CD4-positive, alpha-beta T cell treated with Interleukin-4 for 1 hour (primary cell): ENCODE measurements at regions not wholly inside any gene's neighbourhood (a gene's known extent, or its start where the extent isn't known, plus 50 kb on each side); places are given as distances from the start of the nearest gene placed in this dataset.

Experiments used
- DNase-seq, 2 donors: peaks; one replicate each; pipeline ENCODE4 v3.0.0-alpha.2; 2020 to 2022

DNA sequence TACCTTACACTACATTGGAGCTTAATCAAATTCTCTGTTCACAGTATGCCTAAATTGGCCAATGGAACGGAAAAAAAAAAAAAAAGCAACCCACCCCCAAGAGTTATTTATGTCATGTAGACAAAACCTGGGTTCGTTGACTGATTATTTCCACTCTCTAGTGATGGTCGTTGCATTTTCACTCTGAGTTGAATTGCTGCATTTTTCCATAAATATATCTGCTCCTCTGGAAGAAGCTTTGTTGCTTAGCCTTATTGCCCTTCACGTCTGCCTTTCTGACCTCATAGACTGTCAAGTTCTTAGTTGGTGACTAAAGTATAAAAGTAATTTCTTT is 90.2 kb upstream of the RUNX1 start:
- DNase-seq, result no peak

GRCh38 chr21:35138665-35139381 is 89.7 kb upstream of the RUNX1 start:
- peak; percentile 19 to 25 for DNase-seq

- no peak for DNase-seq
Observed at GRCh38 chr21:35136586-35137219, 87.6 kb upstream of the RUNX1 start.

- DNase-seq, result no peak
Observed at GRCh38 chr21:35136106-35136505, 87.0 kb upstream of the RUNX1 start.

DNA sequence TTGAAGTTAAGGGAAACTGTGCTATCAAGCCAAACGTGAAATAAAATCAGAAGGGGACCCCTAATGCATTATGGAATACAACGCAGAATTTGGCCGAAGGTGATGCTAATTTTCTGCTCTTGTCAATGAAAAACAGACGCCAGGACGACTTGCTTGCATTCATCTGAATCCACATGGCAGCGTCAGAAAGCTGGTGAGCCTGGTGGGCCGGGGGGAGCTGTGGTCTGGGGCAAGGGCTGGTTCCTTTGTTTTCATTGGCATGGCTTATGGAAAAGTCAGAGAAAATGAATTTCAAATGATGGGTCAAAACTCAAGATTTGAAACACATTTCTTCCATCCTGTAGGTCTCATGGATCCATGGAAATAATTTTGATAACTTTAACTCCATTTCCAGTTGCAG is 86.4 kb upstream of the RUNX1 start:
- DNase-seq, result no peak

DNA sequence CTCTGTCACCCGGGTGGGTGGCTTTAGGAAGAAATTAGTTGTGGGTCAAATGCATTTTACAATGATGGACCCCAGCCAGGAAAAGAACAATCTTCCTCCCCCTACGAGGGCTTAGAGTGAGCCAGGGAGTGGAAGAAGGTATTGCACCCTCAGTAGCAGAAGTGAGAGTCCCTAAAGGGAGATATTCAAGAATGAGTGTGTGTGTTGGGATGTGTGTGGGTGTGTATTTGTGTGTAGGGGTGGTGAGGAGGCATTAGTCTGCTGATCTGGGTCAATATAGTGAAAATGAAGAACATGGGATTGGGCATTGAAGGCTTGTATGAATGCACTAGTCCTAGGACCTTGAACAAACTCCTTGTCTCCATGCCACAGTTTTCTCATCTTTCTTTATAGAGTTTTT is 85.2 kb upstream of the RUNX1 start:
- DNase-seq, result no peak

- DNase-seq, result no peak
Observed at GRCh38 chr21:35128536-35128935, 79.4 kb upstream of the RUNX1 start.

DNA sequence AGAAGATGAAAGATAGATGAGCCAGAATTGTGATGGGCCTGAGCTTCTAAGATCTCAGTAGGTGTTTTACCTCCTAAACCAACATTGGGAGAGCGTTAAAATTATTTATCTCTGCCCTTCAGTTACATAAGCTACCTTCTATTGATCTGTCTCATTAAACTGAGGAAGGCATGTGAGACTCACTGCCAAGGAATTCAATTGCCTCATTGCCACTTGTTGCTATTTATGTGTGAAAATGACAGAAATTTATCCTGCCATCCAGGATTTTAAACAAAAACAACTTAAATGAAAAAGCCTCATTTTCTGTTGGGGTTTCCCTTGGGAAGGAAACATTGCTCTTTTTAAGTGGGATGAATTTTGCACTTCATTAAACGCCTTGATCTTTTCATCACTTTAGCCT is 78.7 kb upstream of the RUNX1 start:
- DNase-seq, result no peak

GRCh38 chr21:35127026-35127425 is 77.9 kb upstream of the RUNX1 start:
- DNase-seq, result no peak

DNA sequence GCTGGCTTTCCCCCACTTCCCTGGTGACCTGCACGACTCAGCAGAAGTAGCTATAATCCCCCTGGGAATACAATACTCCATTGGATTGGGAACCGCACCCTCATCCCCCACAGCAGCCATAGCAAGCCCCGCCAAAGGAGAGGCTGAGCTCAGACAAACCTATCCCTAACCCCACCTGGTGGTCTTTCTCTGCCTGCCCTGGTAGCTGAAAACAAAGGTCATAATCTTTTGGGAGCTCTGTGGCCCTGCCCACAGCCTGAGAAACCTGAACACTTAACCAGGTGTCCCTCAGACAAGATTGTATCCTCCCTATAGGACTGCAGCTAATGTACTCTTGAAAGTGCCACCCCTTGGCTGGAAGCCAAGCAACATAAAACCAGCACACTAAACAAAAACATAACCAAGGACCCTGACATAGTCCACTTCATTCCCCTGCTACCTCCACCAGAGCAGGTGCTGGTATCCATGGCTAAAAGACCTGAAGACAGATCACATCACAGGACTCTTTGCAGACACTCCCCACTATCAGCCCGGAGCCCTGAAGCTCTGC is 71.6 kb upstream of the RUNX1 start:
- no peak for DNase-seq

DNA sequence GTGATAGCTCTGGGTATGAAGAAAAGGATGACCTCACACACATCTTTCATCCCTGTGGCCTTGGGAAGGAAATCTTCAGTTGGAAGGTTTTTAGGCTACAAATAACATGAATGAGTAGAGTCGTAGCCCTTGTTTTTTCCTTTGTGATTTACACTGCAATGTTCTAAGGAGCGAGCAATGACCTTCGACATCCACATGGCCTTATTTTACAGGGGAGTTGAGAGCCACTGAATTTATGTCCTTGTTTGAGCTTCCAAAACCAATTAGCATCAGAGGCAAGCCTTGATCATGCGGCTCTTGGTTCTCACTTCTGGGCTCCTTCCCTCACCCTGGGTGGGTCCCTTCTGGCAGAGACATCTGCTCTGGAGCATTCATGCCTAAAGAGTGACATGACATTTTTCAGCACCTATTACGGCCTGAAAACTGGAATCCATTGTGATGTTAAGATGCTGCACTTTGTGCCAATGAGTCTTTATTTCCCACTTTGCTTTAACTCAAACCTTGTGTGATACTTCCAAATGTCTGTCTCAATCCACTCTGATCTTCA is 70.5 kb upstream of the RUNX1 start:
- DNase-seq, result no peak

GRCh38 chr21:35116777-35117176 is 67.7 kb upstream of the RUNX1 start:
- no peak for DNase-seq

- no peak for DNase-seq
Observed at GRCh38 chr21:35113064-35113463, 64.0 kb upstream of the RUNX1 start.

DNA sequence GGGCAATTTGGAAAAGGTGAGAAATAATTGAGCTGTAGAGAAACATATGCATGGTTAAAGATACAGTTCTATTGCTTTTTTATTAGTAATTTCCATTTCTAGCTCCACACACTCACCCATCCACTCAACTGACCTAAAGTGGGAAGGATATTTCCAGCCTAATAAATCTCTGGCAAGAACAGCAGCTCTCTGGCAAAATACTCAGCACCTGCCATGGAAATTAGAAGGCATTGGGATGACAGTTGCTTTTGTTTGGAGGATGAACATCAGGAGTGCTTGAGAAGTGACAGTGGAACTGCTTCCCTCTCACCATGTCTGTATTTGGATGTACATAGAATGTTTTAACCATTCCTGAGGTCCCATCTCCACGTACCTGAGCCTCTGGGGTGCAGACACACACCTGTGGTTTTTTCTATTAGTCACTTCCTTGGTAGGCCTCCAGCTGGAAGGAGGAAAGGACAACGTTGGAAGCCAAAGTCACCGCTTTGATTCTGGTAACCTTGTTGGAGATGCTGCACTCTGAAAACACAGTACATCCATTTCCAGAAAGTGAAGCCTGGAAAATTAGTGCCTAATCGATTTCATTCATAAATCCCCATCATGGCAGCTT is 62.3 kb upstream of the RUNX1 start:
- DNase-seq, result no peak

DNA sequence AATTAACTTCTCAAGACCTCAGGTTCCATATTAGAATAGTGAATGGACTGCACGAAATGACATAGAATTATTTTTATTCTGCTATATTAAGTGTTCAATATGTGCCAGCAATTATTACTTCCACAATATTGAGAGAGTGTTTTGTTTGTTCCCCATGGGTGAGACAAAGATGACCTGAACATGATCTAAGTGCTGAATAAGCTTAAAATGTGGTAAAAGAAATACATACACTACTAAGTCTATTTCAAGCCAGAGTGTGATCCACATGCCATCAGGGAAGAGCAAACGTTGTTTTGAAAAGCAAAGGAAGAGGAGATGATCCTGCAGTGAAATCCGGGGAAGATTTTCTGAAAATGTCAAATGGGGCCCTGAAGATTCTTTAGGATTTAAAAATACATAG is 59.8 kb upstream of the RUNX1 start:
- no peak for DNase-seq

- no peak for DNase-seq
Observed at GRCh38 chr21:35107520-35107919, 58.4 kb upstream of the RUNX1 start.

DNA sequence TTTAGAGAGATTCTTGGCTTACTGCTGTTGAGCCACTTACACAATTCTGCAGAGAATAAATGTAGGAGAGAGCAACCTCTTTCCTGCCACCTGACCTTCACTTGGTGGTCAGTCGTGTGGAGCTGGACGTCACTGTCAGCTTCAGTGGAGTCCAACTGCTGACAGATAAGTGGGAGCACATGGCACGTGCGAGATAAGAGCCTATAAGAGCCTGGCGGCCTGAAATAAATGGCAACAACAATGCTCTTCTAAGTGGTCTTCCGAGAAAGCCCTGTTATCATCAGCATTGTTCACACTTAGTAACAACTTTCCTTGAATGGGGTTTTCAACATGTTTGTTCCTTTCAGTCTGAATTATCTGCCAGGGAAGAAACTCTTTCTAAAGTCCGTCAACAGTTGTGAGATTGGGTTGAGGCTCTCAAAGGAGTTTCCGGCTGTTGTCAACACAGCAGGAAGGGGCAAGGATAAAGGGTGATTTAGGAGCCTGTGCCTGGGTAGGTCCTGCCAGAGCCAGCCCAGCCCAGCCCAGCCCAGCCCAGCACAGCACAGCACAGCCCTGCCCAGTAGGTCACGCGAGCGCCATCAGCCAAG is 57.2 kb upstream of the RUNX1 start:
- DNase-seq, result no peak

DNA sequence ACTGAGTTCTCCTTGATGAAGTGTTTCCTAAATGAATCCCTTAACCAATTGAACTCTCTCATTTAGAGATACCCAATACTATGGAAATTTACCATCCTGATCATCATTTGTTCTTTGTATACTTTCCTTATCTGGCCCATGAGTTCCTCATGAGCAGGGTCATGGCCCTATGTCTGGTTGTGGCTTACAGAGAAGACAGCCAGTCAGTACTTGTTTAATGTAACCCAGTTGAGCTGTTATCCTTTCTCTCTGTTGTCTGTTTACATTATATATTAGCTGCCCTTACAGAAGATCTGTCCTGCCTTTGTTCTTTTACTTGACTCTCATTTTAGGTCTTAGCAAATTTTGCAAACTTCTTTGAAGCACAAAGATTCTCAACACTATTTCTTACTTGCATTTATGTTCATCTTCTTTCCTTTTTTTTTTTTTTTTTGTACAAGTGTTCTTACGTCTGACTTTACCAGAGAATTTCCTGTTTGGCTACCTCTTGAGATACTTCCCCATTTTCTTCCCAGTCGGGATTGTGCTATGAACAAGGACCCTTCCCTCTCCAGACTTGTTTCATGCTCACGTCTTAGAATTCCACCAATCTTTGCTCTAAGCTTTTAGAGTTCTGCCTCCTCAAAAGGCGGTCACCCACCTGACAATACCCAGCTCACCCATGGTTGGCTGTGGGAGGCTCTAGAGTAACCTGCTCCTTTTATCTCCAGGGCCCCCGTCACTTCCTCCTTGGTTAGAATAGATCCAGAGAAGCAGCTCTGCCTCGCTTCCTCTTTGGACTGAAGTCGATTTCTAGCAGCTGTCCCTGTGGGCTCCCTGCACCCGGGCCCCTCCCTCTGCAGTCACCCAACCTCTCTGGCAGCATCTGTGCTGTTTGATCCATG is 53.6 kb upstream of the RUNX1 start:
- peak; percentile 47 to 79 for DNase-seq

DNA sequence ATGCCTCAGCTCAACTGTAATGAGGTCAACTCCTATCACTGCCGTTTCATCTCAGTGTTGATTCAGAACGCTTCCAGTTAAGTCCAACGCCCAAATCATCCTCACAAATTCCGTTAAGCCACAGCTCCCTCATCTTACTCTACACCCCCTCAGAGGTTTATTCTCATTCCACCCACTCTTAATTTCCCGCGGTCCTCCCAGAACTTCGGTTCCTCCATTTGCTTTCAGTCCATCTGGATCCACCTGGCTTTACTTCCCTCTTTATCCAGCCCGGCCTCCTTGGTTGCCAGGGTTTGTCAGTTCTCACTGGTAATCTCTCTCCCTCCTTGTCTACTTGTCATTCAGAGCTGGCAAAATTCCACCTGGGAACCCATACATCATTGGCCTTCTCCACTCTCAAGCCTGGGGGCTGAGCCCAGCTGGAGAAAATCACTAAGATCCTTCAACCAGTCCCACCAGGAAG is 51.3 kb upstream of the RUNX1 start:
- no peak for DNase-seq

GRCh38 chr21:35099310-35099709 is 50.2 kb upstream of the RUNX1 start:
- DNase-seq, result no peak
